ENCODE measurements at regions not wholly inside any gene's neighbourhood (a gene's known extent, or its start where the extent isn't known, plus 50 kb on each side); places are given as distances from the start of the nearest gene placed in this dataset.
"Not testable (repeated sequence)": the region's sequence is repeated elsewhere in the genome, so short reads cannot be mapped to it uniquely, and the experiment has no call there.

- FAIRE-seq (no peak), DNase-seq (ENCODE audit: low spot score) (peak; percentile 56)
These were observed 424.0 kb downstream of the RND3 start for GRCh38 chr2:150063432-150063889.

GRCh38 chr2:150062416-150062815 lies 425.1 kb downstream of the RND3 start:
- FAIRE-seq = no peak
- DNase-seq (ENCODE audit: low spot score) = no peak

- FAIRE-seq (no peak), DNase-seq (ENCODE audit: low spot score) (no peak)
These were observed 427.1 kb downstream of the RND3 start for GRCh38 chr2:150060341-150060740.

DNA sequence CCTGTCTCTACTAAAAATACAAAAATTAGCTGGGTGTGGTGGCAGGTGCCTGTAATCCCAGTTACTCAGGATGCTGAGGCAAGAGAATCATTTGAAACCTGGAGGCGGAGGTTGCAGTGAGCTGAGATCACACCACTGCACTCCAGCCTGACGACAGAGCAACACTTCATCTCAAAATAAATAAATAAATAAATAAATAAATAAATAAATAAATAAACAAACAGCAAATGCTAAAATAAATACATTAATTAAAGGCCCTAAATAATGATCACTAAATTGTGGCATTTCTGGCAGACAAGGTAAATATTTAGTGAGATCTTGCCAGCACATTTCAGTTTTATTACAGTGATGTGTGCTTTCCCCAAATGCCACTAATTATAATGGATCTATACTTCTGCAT lies 427.8 kb downstream of the RND3 start:
- DNase-seq (ENCODE audit: low spot score); FAIRE-seq: not testable (repeated sequence)

DNA sequence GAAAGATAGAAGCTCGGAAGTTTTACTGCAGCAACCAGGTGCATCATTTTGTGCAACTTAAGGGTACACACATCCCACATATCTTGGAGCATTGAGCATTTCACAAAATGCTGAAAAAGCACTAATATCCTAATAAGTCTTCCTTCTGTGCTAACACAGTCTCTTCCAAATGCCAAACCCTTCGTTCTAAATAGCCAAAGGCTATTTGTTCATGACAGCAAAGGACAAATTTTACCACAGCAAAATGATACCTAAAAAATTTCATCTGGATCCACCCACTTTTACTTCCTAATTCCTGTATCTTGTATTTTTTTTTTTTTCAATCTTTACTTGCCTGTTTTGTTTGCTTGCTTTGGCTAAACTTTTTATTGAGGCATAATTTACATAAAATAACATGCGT lies 435.0 kb downstream of the RND3 start:
- no peak for DNase-seq (ENCODE audit: low spot score)
- FAIRE-seq = no peak

- DNase-seq (ENCODE audit: low spot score) (no peak), FAIRE-seq (no peak)
These were observed 436.5 kb downstream of the RND3 start for GRCh38 chr2:150051004-150051403.

DNA sequence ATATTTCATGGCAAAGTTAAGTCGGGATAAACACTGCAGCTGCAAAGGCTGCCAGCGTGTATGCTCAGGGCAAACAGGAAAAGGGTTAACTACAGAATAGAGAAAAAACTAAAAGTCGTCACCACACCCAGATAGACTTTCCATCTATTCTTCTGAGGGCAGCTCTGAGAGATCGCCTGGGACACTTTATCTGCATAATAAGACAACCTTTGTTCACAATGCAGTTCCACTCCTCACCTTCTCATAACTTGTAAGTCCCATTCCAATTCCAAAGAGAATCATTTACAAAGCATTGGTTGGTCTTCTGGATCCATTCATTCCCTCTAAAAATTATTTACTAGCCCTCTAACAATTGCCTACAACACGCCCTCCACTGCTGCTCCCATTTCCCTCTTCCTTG lies 437.4 kb downstream of the RND3 start:
- no peak for DNase-seq (ENCODE audit: low spot score)
- no peak for FAIRE-seq

- FAIRE-seq (no peak), DNase-seq (ENCODE audit: low spot score) (no peak)
These were observed 439.7 kb downstream of the RND3 start for GRCh38 chr2:150047620-150048222.

DNA sequence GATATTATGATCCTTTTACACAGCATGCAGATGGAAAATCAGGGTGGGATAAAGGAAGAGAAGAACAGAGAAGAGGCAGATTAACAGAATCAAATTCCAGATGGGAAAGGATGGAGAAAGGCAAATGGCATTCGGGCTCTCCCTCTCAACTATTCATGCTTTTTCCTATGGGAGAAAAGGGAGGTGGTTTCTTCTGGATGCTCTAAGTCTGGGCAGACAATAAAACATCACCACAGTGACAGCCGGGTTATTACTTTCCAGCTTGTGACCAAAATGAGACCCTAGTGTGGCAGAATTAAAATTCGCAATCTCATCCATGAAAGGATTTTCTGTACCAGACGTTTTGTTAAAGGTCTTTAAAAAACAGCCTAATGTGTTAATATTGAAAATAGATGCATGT lies 440.7 kb downstream of the RND3 start:
- FAIRE-seq = no peak

DNA sequence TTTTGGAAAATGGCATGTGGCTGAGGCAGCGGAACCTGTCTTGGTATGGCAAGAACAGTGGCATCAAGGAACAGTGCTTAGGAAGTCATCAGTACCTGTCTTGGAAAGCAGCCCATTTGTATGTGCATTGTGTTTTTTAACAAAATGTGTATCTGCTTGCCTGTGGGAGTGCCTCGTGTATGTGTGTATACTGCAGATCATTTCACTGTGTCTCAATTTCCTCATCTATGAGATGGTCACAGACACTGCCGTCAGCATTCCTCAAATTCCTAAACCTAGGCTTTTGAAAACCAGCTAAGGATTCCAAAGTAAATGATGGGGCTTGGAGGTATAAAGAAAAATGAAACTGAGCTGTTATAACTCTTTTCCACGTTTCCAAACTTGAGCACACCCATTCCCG lies 441.3 kb downstream of the RND3 start:
- peak; percentile 36 for DNase-seq (ENCODE audit: low spot score)
- no peak for FAIRE-seq

More for the DNA sequence above, 440.7 kb downstream of the RND3 start:
- no peak for DNase-seq (ENCODE audit: low spot score)

DNA sequence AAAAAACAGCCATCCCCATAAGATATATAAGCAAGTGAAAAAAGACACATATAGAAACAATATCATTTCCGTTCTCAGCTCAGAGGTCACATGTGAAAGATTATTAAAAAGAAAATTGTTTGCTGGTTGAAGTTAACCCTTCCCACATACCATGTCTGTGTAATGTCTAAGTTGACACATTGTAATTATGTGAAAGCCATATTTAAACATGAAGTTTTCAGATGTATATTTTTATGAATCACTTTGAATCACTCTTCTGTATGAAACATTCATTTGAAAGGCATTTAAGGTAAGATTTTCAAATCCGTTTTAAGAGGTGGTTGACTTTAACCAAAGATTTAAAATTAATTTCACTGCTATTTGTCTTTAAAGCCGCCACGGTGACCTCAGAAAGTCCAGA lies 441.9 kb downstream of the RND3 start:
- DNase-seq (ENCODE audit: low spot score) (peak; percentile 11), FAIRE-seq (peak; percentile 23)

DNA sequence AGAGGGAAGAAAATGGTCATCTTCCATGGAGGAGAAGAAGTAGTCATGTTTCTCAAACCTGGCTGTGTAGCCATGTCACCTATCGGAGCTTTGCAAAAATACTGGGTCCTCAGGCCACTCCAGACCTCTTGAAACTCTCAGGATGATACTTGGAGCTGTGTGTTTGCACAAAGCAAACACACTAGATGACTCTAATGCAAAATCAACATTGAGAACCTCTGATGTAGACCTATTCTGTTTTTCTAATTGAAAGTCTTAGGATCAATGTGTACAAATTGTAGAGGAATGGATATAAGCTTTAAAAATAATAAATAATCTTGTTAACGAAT lies 444.3 kb downstream of the RND3 start:
- FAIRE-seq (no peak), DNase-seq (ENCODE audit: low spot score) (no peak)

- DNase-seq (ENCODE audit: low spot score) (no peak), FAIRE-seq (no peak)
These were observed 444.8 kb downstream of the RND3 start for GRCh38 chr2:150042500-150043171.

GRCh38 chr2:150041722-150042425 lies 445.6 kb downstream of the RND3 start:
- DNase-seq (ENCODE audit: low spot score) (no peak), FAIRE-seq (no peak)

DNA sequence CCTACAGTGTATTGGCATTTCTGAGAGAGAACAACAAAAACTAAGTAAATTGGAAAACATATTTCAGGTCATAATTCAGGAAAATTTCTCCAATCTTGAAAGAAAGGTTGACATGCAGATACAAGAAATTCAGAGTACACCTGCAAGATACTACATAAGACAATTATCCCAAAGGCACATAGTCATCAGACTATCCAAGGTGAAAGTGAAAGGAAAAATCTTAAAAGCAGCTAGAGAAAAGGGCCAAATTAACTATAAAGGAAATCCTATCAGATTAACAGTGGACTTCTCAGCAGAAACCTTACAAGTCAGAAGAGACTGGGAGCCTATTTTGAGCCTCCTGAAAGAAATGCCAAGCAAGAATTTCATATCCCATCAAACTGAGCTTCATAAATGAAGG lies 449.0 kb upstream of the MMADHC start:
- no peak for DNase-seq (ENCODE audit: low spot score)
- no peak for FAIRE-seq

GRCh38 chr2:150034665-150035064 lies 447.1 kb upstream of the MMADHC start:
- FAIRE-seq = no peak

GRCh38 chr2:150030436-150031190 lies 443.0 kb upstream of the MMADHC start:
- FAIRE-seq (no peak), DNase-seq (ENCODE audit: low spot score) (no peak)

More at GRCh38 chr2:150034665-150035064, 447.1 kb upstream of the MMADHC start:
- no peak for DNase-seq (ENCODE audit: low spot score)

DNA sequence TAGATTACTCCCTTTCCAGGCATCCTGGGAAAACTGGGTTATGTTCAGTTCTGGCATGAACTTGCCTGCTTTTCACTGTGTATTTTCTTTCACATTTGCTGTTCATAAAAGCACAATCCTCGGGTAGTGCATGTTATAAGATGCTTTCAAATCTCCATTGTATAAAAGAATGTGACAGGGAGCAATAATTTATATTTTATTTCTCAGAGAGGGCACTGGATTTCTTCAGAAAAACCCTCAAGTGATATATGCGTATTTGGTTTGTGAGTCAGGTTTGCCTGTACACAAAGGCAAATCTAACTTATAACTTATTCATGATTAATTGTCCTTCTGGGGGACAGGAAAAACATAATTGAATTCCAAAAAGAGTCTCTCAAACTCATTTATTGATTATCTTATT lies 440.7 kb upstream of the MMADHC start:
- no peak for DNase-seq (ENCODE audit: low spot score)
- FAIRE-seq = no peak

DNA sequence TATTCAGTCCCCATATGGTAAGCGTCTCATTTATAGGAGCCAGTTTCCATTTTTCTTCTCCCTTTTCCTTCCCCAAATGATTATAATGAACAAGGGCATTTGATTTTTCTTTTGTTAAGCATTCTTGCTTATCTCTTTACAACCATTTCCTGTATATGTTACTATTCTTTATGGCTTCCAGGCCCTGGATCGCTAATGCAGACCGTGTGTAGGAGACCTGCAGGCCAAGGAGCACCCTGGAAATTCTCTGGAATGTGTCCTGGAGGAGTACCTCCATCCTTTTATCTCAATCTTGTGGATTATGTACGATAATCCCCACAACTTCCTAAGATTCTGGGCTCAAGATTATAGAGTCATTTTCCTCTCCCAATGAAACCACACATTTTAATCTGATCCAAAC lies 439.6 kb upstream of the MMADHC start:
- DNase-seq (ENCODE audit: low spot score) (no peak), FAIRE-seq (no peak)

- DNase-seq (ENCODE audit: low spot score) (no peak), FAIRE-seq (no peak)
These were observed 436.1 kb upstream of the MMADHC start for GRCh38 chr2:150023663-150024062.

- FAIRE-seq = no peak
- no peak for DNase-seq (ENCODE audit: low spot score)
These were observed 435.5 kb upstream of the MMADHC start for GRCh38 chr2:150023044-150023443.
